GM21717 (cell line): ENCODE measurements at regions not wholly inside any gene's neighbourhood (a gene's known extent, or its start where the extent isn't known, plus 50 kb on each side); places are given as distances from the start of the nearest gene placed in this dataset.
"Not testable (repeated sequence)": the region's sequence is repeated elsewhere in the genome, so short reads cannot be mapped to it uniquely, and the experiment has no call there.

Source experiments
- ATAC-seq: cut with Tn5 transposase; IDR thresholded peaks from one replicate; pipeline ENCODE4 v1.9.1; 2021; ENCODE audit warnings: mild to moderate bottlenecking, moderate library complexity; ENCODE audit not compliant: unreplicated experiment

DNA sequence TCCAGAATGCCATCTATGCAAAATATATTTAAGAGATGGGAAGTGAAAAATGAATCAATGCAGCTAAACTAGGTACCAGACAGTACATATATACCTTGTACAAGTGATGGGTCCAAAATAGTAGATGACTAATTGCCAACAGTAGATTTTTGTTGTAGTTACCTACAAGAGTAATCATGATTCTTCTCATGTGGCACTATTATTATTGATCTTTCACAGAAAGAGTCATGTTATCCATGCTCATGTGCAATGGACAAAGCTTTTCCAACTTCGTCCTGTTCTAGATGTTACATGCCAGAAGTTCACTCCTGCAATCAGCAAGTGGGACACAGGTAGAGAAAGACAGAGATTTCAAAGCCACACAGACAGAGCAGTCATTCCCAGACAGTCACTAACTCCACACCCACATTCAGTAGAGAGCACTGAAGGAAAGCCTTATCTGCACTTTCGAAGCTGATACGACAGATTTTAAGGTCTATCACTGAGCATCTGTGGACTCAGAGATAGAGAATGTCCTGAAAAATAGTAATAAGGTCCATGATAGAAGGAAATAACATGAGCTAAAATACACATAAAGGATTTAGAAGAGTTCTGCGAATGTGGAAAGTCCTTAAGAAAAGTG lies 101.6 kb upstream of the ITPRID2 start:
- ATAC-seq, result no peak

DNA sequence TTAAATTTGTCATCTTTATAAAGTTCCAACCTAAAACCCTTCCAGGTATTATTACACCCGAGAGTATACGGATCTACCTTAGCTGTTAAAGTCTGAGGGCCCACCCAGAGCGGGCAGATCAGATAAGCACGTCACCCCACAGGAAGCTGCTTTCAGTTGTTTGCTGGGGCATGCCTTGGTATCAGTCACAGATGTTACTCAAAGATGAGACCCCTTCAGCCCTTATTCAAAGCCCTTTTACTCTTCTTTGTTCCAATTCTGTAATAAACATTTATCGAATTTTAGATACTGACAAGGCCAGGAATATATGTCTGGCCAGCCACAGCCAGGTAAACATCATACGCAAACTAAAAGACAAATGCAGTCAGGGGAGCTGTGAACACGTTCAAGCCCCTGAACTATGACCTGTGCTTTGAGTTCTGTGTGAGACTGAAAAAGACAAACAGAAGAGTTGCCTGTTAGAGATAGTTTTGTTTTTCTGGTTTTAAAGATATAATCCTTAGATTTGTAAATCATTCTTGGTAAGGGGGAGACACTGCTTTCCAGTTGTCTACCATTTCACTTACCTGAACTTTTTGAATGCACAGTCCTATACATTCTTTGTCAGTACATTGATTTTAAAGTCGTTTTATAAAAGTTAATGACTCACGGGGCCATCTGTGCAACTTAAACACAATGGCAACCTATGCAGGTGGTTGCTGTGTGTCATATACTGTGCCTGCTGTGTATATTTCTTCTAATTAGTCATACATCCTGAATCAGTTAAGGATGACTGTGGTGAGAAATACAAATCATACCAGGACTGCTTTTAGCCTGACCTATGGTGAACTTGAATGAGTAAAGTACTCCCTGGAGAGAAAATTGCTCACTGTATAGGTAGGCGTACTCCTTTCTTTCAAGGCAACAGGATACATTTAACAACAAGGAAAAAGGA lies 100.5 kb upstream of the ITPRID2 start:
- ATAC-seq, result peak; percentile 96

DNA sequence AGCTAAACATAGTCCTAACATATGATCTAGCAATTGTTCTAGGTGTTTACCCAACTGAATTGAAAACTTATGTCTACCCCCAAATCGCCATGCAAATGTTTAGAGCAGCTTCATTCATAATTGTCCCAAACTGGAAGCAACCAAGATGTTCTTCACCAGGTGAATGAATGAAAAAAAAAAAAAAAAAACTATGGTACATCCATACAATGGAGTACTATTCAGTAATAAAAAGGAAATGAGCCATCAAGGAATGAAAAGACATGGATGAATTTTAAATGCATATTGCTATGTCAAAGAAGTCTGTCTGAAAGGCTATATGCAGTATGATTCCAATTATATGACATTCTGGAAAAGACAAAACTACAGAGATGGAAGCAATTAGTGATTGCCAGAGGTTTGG lies 98.6 kb upstream of the ITPRID2 start:
- no peak for ATAC-seq

DNA sequence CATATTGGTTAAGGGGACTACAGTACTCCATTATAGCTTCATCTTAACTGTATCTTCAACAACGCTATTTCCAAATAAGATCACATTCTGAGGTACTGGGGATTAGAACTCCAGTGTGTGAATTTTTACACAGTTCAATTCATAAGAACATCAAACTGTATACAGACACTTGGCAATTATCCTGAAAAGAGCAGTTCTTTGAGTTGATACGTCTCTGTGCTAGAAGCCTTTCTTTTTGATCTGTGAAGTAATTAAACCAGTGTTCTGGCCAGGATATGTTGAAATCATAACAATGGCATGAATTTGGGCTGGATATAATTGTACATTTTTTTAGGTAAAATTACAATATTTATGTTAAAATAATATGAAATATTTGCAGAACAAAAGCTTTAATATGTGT lies 93.5 kb upstream of the ITPRID2 start:
- ATAC-seq, result no peak

DNA sequence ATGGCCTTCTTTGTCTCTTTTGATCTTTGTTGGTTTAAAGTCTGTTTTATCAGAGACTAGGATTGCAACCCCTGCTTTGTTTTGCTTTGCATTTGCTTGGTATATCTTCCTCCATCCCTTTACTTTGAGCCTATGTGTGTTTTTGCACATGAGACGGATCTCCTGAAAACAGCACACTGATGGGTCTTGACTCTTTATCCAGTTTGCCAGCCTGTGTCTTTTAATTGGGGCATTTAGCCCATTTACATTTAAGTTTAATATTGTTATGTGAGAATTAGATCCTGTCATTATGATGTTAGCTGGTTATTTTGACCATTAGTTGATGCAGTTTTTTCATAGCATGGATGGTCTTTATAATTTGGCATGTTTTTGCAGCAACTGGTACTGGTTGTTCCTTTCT lies 89.2 kb upstream of the ITPRID2 start:
- ATAC-seq, result not testable (repeated sequence)

DNA sequence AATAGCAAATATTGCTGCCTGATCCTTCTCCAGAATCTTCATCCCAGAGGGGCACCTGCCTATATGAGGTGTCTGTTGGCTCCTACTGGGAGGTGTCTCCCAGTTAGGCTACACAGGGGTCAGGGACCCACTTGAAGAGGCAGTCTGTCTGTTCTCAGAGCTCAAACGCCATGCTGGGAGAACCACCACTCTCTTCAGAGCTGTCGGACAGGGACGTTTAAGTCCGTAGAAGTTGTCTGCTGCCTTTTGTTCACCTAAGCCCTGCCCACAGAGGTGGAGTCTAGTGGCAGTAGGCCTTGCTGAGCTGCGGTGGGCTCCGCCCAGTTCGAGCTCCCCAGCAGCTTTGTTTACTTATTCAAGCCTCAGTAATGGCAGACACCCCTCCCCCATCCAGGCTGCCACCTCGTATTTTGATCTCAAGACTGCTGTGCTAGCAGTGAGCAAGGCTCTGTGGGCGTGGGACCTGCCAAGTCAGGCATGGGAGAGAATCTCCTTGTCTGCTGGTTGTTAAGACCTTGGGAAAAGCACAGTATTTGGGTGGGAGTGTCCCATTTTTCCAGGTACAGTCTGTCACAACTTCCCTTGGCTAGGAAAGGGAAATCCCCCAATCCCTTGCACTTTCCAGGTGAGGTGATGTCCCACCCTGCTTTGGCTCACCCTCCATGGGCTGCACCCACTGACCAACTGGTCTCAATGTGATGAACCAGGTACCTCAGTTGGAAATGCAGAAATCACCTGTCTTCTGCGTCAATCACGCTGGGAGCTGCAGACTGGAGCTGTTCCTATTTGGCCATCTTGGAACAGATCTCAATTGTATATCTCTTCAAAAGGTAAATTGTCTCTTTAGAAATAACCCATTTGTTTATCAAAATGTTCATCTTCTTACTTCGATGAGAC lies 87.4 kb upstream of the ITPRID2 start:
- ATAC-seq, result not testable (repeated sequence)

DNA sequence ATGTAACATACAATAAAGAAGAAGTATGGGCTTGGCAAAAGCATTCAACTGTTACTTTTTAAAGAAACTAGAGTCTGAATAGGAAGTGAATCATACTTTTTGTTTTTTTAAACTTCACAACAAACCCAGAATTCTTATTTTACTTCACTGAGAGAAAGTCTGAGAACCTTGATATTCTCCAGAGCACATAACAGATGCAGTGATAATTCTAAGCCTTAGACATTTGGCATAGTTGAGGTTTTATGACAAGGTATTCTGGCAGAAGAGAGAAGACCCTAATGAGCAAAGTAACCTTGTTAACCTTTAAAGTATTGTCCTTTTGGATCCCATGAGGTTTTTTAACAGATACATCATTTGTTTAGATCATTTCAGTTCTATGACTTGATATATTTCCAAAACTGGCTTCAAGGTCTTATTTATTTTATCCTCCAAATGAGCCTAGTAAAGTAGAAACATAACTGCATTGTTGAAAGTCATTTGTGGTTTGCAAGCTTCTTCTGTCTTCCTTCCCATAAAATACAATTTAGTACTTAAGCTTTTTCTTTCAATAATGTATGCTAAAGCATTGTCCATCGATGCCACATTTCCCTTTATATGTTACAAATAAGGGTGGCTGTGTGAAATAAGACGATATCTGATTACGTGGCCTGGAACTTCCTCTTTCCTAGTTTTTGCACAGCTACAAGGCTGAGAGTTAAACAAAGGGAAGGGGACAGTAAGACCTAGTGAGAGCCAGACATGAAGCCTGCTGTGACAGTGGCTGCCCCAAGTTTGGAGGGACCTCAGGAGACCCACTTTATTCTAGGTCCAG lies 86.1 kb upstream of the ITPRID2 start:
- ATAC-seq, result no peak

DNA sequence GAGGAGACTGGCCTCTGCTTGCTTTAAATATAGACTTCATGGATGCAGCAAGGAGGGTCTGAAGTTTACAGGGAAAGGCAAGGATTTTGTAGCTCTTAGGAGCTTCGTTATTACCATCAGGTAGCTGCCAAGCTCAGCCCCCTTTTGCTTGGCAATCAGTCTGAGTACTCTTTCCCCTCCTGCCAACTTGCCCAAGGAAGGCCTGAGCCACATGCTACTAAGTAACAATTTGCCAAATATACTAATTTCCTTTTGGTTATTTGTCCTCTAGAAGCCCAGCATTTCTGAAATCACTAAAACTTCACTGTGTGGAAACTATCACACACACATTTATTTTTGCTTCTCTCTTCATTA lies 85.5 kb upstream of the ITPRID2 start:
- ATAC-seq, result no peak

DNA sequence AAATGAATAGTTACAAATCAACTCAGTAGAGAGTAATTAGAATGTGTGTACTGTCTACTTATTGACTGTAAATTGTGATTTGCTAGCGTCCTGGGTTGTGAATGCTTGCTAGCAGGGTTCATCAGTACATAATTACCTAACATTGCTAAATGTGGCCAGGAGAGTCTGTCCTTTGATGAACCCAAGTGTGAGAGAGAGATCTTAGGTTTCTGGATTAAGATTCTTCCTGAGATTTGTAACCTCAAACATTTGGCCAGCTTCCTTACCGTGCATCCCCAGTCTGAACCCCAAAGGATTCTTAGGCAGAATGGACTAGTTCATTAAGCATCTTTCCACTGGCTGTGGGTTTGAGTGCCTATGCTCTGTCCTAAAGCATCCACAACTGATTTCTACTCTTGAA lies 84.0 kb upstream of the ITPRID2 start:
- ATAC-seq, result no peak

DNA sequence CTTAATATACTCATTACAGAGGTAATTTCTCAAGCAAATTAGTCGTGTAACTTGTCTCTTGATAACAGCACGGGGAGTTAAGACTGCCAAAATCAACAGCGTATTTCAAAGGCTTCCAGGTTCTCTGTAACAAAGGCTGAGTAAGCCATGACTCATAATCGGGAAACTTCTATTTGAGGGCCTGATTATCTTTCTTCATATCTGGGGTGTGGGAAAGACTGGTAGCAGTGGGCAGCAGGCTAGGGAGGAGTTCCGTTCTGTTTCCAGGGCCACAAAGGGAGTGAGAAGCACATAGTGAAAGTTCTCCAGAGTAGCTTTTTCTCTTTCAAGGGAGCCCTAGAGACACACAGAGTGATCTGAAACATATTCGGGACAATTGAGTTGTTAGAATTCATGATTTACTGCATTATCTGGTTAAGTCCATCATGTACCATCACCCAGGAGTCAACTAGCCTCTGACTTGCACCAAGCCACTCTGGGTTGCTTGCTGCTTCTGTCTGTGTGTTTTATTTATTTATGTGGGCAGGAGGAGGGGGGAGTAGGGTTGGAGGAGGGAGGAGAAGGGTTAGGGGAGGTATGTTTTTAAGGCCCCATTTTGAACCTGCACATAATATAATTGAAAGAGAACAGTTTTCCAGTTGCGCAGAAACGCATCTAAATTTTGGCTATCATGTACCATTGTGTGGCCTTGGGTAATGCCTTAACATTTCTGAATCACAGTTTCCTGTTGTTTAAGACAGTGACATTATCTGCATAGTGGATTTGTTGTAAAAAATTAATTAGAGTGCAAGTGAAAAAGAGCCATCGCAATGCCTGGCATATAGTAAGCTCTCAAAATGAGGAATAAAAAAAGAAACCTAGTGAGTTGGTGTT lies 80.5 kb upstream of the ITPRID2 start:
- ATAC-seq, result no peak

DNA sequence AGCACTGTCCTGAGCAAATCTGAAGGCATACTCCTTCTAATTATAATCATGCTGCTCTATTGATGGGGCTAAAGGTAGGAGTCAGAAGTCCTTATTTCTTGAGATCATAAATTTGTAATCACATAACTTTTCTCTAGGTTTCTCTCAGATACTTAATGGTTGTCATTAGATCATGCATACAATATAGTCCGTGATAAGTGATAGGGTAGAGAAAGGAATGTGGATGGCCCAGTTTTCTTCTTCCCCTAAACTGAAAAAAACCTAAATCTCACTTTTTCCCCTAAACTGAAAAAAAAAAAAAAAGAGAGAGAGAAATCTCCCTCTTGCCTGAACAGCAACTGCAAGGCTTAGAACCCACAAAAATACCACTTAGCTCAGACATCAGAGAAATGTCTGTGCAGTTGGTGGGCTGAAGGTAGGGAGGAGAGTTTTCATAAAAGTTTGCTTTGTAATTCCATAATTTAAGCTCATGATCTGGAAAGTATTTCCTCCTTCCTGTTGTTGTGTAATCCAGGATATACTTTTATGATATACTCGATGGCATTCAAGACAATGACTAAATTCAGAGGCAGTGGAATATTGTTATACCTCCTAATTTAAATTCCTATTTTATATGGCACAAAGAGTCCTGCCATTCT lies 79.3 kb upstream of the ITPRID2 start:
- no peak for ATAC-seq

DNA sequence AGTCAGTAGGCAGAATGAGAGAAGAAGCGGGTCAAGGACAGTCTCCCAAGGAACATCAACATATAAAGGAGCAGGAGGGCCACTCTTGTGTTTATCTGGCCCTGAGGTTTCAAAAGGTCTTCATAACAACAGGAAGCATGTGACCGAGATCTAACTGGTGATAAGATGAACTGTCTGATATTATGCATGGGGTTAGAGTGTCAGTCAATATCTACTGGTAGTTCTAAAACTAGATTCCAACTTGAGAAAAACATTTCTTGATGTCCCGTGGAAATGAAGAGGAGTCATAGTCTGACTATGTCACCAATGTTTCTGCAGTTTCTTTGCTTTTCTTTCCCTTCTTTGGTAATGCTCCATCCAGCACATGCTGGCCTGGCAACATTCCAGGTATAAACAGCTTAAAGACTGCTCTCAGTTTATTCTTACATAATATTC lies 77.5 kb upstream of the ITPRID2 start:
- no peak for ATAC-seq

DNA sequence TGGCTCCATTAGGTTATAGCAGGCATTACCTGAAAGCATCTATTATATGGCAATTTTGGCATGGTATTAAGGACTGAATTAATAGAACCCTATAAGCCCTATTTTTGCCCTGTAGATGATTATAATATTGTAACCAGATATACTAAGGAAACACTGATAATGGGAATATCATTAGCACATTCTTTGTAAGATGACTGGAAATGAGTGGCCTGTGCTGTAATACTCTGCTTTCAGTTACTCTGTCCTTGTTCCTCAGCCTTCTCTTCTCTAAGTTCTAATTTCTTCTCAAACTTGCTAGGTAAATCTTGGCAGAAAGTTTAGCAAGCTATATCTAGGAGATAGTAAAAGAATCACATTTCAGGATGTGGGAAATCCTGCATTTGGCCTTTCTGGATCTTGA lies 74.0 kb upstream of the ITPRID2 start:
- ATAC-seq, result no peak

DNA sequence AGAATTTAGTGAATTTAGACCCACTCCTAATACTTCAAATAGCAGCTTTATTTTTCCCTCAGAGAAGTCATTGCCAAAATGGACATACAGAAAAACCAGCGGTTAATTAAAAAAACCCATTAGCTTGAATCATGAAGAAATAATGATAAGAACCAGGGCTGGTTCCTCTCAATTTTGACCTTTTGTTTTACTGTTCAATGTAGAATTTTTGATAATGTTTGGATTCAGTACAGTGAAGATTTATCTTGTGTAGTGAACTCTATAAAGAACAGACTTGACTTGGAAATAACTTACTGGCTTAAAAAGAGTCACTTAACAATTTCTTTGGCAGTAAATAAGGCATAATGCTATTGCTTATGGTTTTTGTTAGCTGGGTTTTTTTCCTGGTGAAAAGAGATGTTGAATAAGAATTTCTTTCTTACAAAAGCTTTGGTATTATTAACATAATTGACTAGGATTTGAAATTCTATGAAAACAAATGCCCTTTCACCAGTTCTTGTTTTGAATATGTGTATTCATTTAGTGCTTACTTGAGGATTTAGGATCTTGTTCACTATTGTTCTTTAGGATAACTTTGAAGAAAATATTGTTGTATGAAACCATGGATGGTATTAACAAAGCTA lies 73.4 kb upstream of the ITPRID2 start:
- ATAC-seq, result no peak

DNA sequence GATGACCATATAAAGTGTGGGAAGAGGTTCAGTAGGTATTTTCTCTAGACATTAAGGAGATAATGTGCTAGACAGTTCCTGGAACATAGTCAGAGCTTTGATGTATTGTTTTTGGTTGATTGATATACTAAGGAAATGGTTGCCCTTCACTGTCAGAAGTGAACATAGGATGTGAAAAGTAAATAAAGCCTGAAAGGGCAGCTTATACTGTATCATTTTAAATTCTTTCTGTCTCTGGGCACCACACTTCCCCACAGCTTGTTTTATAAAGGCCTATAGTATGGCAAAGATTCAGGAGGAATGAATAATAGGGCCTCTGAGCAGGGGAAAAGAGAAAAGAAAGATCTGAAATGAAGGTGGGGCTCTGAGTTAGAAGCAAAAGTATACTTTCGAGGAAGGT lies 72.7 kb upstream of the ITPRID2 start:
- no peak for ATAC-seq

DNA sequence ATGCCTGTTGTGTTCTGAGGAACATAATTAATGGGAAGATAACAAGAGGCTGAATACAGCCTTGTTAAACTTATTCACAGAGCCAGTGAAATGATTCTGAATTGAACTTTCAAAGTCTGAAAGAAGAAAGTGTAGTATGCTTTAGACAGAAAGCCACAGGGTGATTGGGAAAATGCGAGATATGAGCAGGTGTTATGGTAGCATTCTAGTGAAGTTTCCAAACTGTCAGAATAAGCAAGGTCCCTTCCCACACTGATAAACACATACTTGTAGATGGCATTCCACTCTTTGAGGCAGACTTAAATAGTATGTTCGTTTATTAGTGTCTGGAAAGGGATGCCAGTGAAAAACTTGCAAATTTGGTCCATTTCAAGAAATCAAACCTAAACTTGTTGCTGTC lies 70.5 kb upstream of the ITPRID2 start:
- no peak for ATAC-seq

DNA sequence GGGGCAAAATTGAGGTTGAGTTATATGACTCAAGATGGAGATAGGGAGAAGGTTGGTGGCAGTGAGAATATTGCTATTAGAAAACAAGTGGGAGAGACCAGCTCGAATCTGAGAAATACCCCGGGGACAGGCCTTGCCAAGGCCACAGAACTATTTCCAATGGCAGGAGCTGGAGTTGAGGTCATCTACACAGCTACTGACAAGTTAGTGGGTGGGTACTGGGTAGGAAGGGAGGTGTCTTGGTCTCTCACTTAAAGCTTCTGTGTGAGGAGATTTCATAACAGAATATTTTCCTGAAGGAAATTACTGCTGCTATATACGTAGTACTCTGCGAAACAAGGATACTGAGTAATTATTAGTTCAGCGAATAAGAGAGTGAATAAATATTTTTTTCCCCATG lies 69.4 kb upstream of the ITPRID2 start:
- no peak for ATAC-seq

DNA sequence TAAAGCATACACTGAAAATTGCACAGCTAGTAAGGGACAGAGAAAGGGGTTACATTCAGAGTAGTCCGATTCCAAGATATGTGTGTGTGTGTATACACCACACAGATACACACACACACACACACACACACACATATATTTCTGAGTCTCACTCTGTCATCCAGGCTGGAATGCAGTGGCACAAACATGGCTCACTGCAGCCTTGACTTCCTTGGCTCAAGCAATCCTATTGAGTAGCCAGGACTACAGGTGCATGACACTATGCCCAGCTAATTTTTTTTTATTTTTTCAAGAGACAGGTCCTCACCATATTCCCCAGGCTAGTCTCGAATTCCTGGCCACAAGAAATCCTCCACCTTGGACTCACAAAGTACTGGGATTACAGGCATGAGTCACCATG lies 68.1 kb upstream of the ITPRID2 start:
- ATAC-seq, result no peak
